22Rv1 (cell line): ENCODE measurements at regions not wholly inside any gene's neighbourhood (a gene's known extent, or its start where the extent isn't known, plus 50 kb on each side); places are given as distances from the start of the nearest gene placed in this dataset.

ENCODE experiments used
- H3K27ac ChIP-seq: fragments of 450-650 bp; 2 replicates; pipeline ENCODE4 v1.5.1; 2017
- CTCF ChIP-seq: fragments of 450-650 bp; IDR thresholded peaks from 2 replicates; pipeline ENCODE4 v1.5.1; 2017; ENCODE audit warnings: mild to moderate bottlenecking
- ZFX ChIP-seq: fragments of 450-650 bp; IDR thresholded peaks from 2 replicates; pipeline ENCODE4 v1.6.1; 2017; ENCODE audit warnings: antibody characterized with exemption, borderline replicate concordance

GRCh38 chr6:11961923-11962322, 50.2 kb upstream of the HIVEP1 start:
- TF ChIP-seq ZFX (no peak), CTCF (no peak)
- H3K27ac ChIP-seq: no peak overlapping the region

GRCh38 chr6:11960909-11961779, 51.0 kb upstream of the HIVEP1 start:
- no peak for TF ChIP-seq ZFX
- no peak for TF ChIP-seq CTCF
- H3K27ac ChIP-seq: no peak overlapping the region

GRCh38 chr6:11956781-11957180, 55.3 kb upstream of the HIVEP1 start:
- TF ChIP-seq ZFX (no peak), CTCF (no peak)
- H3K27ac ChIP-seq: no peak overlapping the region

- TF ChIP-seq CTCF (no peak), ZFX (no peak)
- H3K27ac ChIP-seq: no peak overlapping the region
Observed at GRCh38 chr6:11953641-11954040, 58.5 kb upstream of the HIVEP1 start.

- H3K27ac ChIP-seq: no peak overlapping the region
- TF ChIP-seq CTCF (no peak), ZFX (no peak)
Observed at GRCh38 chr6:11952316-11952715, 59.8 kb upstream of the HIVEP1 start.

- TF ChIP-seq CTCF: no peak
- TF ChIP-seq ZFX: no peak
- no peak overlapping the region for H3K27ac ChIP-seq
Observed at GRCh38 chr6:11951868-11952267, 60.2 kb upstream of the HIVEP1 start.

GRCh38 chr6:11950109-11950508, 62.0 kb upstream of the HIVEP1 start:
- H3K27ac ChIP-seq: no peak overlapping the region
- TF ChIP-seq ZFX (no peak), CTCF (no peak)
